HG03565 (cell line): ENCODE measurements at regions not wholly inside any gene's neighbourhood (a gene's known extent, or its start where the extent isn't known, plus 50 kb on each side); places are given as distances from the start of the nearest gene placed in this dataset.
A peak's percentile ranks its signal among the peaks of the same experiment; 100 is the strongest.

Source experiments
- ATAC-seq: cut with Tn5 transposase; IDR thresholded peaks from one replicate; pipeline ENCODE4 v1.9.1; 2021; ENCODE audit warnings: mild to moderate bottlenecking, moderate library complexity; ENCODE audit not compliant: unreplicated experiment

GRCh38 chr18:54767098-54767497 is 61.2 kb upstream of the RAB27B start:
- ATAC-seq, result no peak

GRCh38 chr18:54769526-54770464 is 58.5 kb upstream of the RAB27B start:
- ATAC-seq, result no peak

GRCh38 chr18:54772056-54772455 is 56.2 kb upstream of the RAB27B start:
- ATAC-seq, result no peak

- no peak for ATAC-seq
Observed at GRCh38 chr18:54774423-54774822, 53.9 kb upstream of the RAB27B start.

GRCh38 chr18:54774981-54775665 is 53.2 kb upstream of the RAB27B start:
- no peak for ATAC-seq

- no peak for ATAC-seq
Observed at GRCh38 chr18:54775686-54776085, 52.6 kb upstream of the RAB27B start.

- peak; percentile 78 for ATAC-seq
Observed at GRCh38 chr18:54776282-54776977, 51.8 kb upstream of the RAB27B start.

- no peak for ATAC-seq
Observed at GRCh38 chr18:54777118-54777791, 51.0 kb upstream of the RAB27B start.

- ATAC-seq, result no peak
Observed at GRCh38 chr18:54777989-54778388, 50.3 kb upstream of the RAB27B start.
